Endothelial cell of umbilical vein (primary cell): ENCODE measurements at regions not wholly inside any gene's neighbourhood (a gene's known extent, or its start where the extent isn't known, plus 50 kb on each side); places are given as distances from the start of the nearest gene placed in this dataset.

Experiments
- BruUV-seq: library from RNA; stranded (reverse); fragments of 400-500 nt; replicated peaks from 2 replicates; lab custom pipeline; 2021; lab: Mats Ljungman, UMichigan
- CTCF ChIA-PET: fragments of 300-600, 350-600 bp; sonication (Branson Sonifier 250); formaldehyde crosslinking; loops from one replicate; lab custom pipeline; 2021; ENCODE audit warnings: antibody characterized with exemption, inconsistent platforms; lab: Charles Lee
- POLR2A ChIA-PET: fragments of 300-600, 350-600 bp; sonication (Branson Sonifier 250); formaldehyde crosslinking; loops from one replicate; lab custom pipeline; 2021; ENCODE audit warnings: antibody characterized with exemption, inconsistent platforms; lab: Charles Lee
- DNase-seq: peaks from one replicate; pipeline ENCODE4 v3.0.0-alpha.2; 2011; ENCODE audit warnings: low read depth, low spot score
- FAIRE-seq: peaks from 2 replicates; lab custom pipeline; 2011; peaks lifted over from hg19 to GRCh38; lab: Jason Lieb, UNC
- H2AFZ ChIP-seq: 2 replicates; pipeline ENCODE4 v1.6.0; 2012; ENCODE audit warnings: low read depth, low read length, control low read depth, inconsistent platforms
- H3K27ac ChIP-seq: 2 replicates; pipeline ENCODE4 v1.5.1; 2011; ENCODE audit warnings: low read depth, mild to moderate bottlenecking, control low read depth, low read length, moderate library complexity; ENCODE audit not compliant: insufficient read depth
- H3K27me3 ChIP-seq, 2 experiments: 2 replicates each; pipeline versions ENCODE4 v1.6.0 to v1.6.1; 2011; ENCODE audit warnings: low read length in 2 of 2, mixed read lengths in 1 of 2; ENCODE audit not compliant: control insufficient read depth in 2 of 2, insufficient read depth in 2 of 2
- H3K36me3 ChIP-seq, 2 experiments: 2 replicates in 1 of 2; 3 replicates in 1 of 2; pipeline ENCODE4 v1.5.1; 2011; ENCODE audit warnings: low read length in 2 of 2, mild to moderate bottlenecking in 1 of 2, moderate library complexity in 1 of 2; ENCODE audit not compliant: control insufficient read depth in 2 of 2, insufficient read depth in 2 of 2; ENCODE audit errors: extremely low read depth in 1 of 2
- H3K4me1 ChIP-seq: 3 replicates; pipeline ENCODE4 v1.5.1; 2011; ENCODE audit warnings: mild to moderate bottlenecking, low read length; ENCODE audit not compliant: control insufficient read depth, insufficient read depth; ENCODE audit errors: extremely low read depth
- H3K4me2 ChIP-seq: 2 replicates; pipeline ENCODE4 v1.6.1; 2011; ENCODE audit warnings: low read length, control low read depth, mixed read lengths; ENCODE audit not compliant: insufficient read depth
- H3K4me3 ChIP-seq, 3 experiments: fragments of 200-600 bp in 1 of 3; sonication (generic), shearing (Covaris generic) in 1 of 3; replicated peaks in 1 of 3; 2 replicates each; pipeline ENCODE4 v1.5.1; 2011 to 2016; ENCODE audit warnings: control low read depth in 3 of 3, low read length in 3 of 3, mild to moderate bottlenecking in 2 of 3, inconsistent platforms in 1 of 3, low read depth in 1 of 3, moderate library complexity in 1 of 3; ENCODE audit not compliant: insufficient read depth in 1 of 3
- H3K79me2 ChIP-seq: 2 replicates; pipeline ENCODE4 v1.6.0; 2012; ENCODE audit warnings: low read length, inconsistent platforms; ENCODE audit not compliant: control insufficient read depth, insufficient read depth
- H3K9ac ChIP-seq: replicated peaks from 2 replicates; pipeline ENCODE3; 2011; ENCODE audit warnings: low read length, control low read depth; ENCODE audit not compliant: insufficient read depth; ENCODE audit errors: extremely low read depth
- H3K9me1 ChIP-seq: replicated peaks from 3 replicates; pipeline ENCODE4 v1.6.0; 2011; ENCODE audit warnings: mild to moderate bottlenecking, low read length; ENCODE audit not compliant: control insufficient read depth, insufficient read depth; ENCODE audit errors: extremely low read depth
- H3K9me3 ChIP-seq: replicated peaks from 2 replicates; pipeline ENCODE4 v1.5.1; 2012; ENCODE audit warnings: low read length, inconsistent platforms; ENCODE audit not compliant: control insufficient read depth, insufficient read depth
- H4K20me1 ChIP-seq: replicated peaks from 2 replicates; pipeline ENCODE3; 2011; ENCODE audit warnings: mild to moderate bottlenecking, low read length; ENCODE audit not compliant: control insufficient read depth, insufficient read depth; ENCODE audit errors: extremely low read depth
- EZH2 ChIP-seq: IDR thresholded peaks from 2 replicates; pipeline ENCODE4 v1.6.1; 2012; ENCODE audit warnings: borderline replicate concordance, low read depth, mild to moderate bottlenecking, moderate library complexity, low read length, inconsistent platforms; ENCODE audit not compliant: severe bottlenecking
- FOS ChIP-seq: IDR thresholded peaks from 2 replicates; pipeline ENCODE4 v1.6.1; 2011; ENCODE audit warnings: mild to moderate bottlenecking, low read length, moderate library complexity, borderline replicate concordance; ENCODE audit not compliant: insufficient read depth
- GATA2 ChIP-seq: IDR thresholded peaks from 2 replicates; pipeline ENCODE4 v1.7.0; 2011; ENCODE audit warnings: low read depth, mild to moderate bottlenecking, moderate library complexity, mixed read lengths, low read length; ENCODE audit not compliant: insufficient read length, insufficient read depth
- JUN ChIP-seq: IDR thresholded peaks from 2 replicates; pipeline ENCODE4 v1.6.1; 2011; ENCODE audit warnings: borderline replicate concordance, low read depth; ENCODE audit not compliant: insufficient read length, insufficient read depth
- MYC ChIP-seq: IDR thresholded peaks from one replicate; pipeline ENCODE4 v1.6.1; 2011; ENCODE audit warnings: mild to moderate bottlenecking, low read depth, low read length
- POLR2A ChIP-seq: IDR thresholded peaks from 2 replicates; pipeline ENCODE4 v1.6.1; 2012; ENCODE audit warnings: low read depth, mild to moderate bottlenecking, control low read depth, low read length
- POLR2AphosphoS5 ChIP-seq: IDR thresholded peaks from 2 replicates; pipeline ENCODE4 v1.6.1; 2012; ENCODE audit warnings: low read depth, mild to moderate bottlenecking, control low read depth, low read length, moderate library complexity; ENCODE audit not compliant: insufficient read depth
- dilution Hi-C: fragments of 300-500 bp; cut with MboI; formaldehyde crosslinking; loops from one replicate; pipeline ENCODE4 v1.15.0; 2019; ENCODE audit warnings: low sequenced_read_pairs; ENCODE audit not compliant: extremely low pct_ligation_motif_present
- intact Hi-C: fragments of 100-400 bp; cut with micrococcal nuclease; formaldehyde crosslinking; loops from one replicate; pipeline ENCODE4 v1.10.0; 2022
- TF ChIP-seq, protein P1 (sequence below): IDR thresholded peaks from 2 replicates; pipeline ENCODE4 v1.6.1; 2011; ENCODE audit not compliant: insufficient read depth, insufficient read length
- TF ChIP-seq, protein P2 (sequence below), 2 donors: IDR thresholded peaks; 1 replicate in 1 of 2; 2 replicates in 1 of 2; pipeline ENCODE4 v1.5.1; 2011; ENCODE audit warnings: low read length in 2 of 2, mild to moderate bottlenecking in 2 of 2, moderate library complexity in 2 of 2, control low read depth in 1 of 2, inconsistent platforms in 1 of 2, low read depth in 1 of 2; ENCODE audit not compliant: insufficient read depth in 1 of 2; ENCODE audit errors: extremely low read depth in 1 of 2

DNA sequence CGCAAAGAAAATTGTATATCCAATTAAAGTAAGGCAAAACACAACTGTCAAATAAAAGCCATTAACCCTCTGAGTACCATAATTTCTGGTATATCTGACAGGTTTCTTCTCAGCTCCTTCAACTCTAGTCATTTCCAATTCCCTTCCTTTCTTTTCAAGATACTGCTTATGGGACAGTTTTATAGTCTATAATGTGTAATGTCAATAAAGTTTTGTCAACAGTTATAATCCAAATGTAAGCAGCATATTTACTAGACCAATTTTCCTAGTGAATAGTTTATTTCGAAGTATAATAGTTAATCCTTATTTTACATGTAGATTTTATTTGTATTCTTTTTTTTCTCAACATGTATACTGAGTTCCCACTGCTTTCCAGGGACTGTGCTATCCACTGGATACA is 1081.8 kb downstream of the EPHA7 start:
- DNase-seq = no peak
- Histone ChIP-seq H3K9me3 (no peaks in the 10 kb centered on the region), H3K36me3 (no peaks in the 10 kb centered on the region), H3K27ac (no peak overlapping the region), H3K79me2 (no peaks in the 10 kb centered on the region), H3K9ac (no peak overlapping the region), H3K9me1 (no peaks in the 10 kb centered on the region), H3K4me3 (no peak overlapping the region), H4K20me1 (no peaks in the 10 kb centered on the region), H3K4me2 (no peak overlapping the region), H3K27me3 (no peaks in the 10 kb centered on the region), H3K4me1 (no peaks in the 10 kb centered on the region), H2AFZ (no peak overlapping the region)
- no peak for FAIRE-seq
- intact Hi-C loops (no loop called here), dilution Hi-C loops (no loop called here)
- BruUV-seq = no TSS peak
- TF ChIP-seq POLR2AphosphoS5 = no peak
- TF ChIP-seq FOS = no peak
- TF ChIP-seq, protein P1, sequence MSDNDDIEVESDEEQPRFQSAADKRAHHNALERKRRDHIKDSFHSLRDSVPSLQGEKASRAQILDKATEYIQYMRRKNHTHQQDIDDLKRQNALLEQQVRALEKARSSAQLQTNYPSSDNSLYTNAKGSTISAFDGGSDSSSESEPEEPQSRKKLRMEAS = no peak
- TF ChIP-seq POLR2A = no peak
- TF ChIP-seq EZH2 = no peak
- TF ChIP-seq, protein P2, sequence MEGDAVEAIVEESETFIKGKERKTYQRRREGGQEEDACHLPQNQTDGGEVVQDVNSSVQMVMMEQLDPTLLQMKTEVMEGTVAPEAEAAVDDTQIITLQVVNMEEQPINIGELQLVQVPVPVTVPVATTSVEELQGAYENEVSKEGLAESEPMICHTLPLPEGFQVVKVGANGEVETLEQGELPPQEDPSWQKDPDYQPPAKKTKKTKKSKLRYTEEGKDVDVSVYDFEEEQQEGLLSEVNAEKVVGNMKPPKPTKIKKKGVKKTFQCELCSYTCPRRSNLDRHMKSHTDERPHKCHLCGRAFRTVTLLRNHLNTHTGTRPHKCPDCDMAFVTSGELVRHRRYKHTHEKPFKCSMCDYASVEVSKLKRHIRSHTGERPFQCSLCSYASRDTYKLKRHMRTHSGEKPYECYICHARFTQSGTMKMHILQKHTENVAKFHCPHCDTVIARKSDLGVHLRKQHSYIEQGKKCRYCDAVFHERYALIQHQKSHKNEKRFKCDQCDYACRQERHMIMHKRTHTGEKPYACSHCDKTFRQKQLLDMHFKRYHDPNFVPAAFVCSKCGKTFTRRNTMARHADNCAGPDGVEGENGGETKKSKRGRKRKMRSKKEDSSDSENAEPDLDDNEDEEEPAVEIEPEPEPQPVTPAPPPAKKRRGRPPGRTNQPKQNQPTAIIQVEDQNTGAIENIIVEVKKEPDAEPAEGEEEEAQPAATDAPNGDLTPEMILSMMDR (IDR thresholded peaks at IDR 0.05; ENCODE audit: extremely low read depth in 1 of 2, insufficient read depth in 1 of 2, low read depth in 1 of 2, low read length in 2 of 2) = no peak
- no peak for TF ChIP-seq JUN
- TF ChIP-seq MYC = no peak
- no peak for TF ChIP-seq GATA2
- ChIA-PET POLR2A (no interaction called here), CTCF (interaction anchor here (1.2 to 1.4 kb wide), 2 partner anchors 12 to 15 kb away, joined by 3 to 4 read pairs; no protein-coding TSS in a partner anchor)
